Astrocyte of the spinal cord (primary cell): ENCODE measurements at regions not wholly inside any gene's neighbourhood (a gene's known extent, or its start where the extent isn't known, plus 50 kb on each side); places are given as distances from the start of the nearest gene placed in this dataset.

Source experiments
- DNase-seq: peaks from one replicate; pipeline ENCODE4 v3.0.0; 2011; ENCODE audit warnings: low read depth, low spot score
- H3K4me3 ChIP-seq: 2 replicates; pipeline ENCODE4 v1.5.1; 2011; ENCODE audit warnings: low read depth, mild to moderate bottlenecking, low read length, moderate library complexity
- CTCF ChIP-seq: IDR thresholded peaks from 2 replicates; pipeline ENCODE4 v1.5.1; 2012; ENCODE audit warnings: low read depth, mild to moderate bottlenecking, low read length, inconsistent platforms
- in situ Hi-C: cut with HindIII; loops from 2 replicates; pipeline ENCODE4 v1.10.0; 2017; ENCODE audit warnings: low sequenced_read_pairs

GRCh38 chr1:79652426-79652825, 645.9 kb upstream of the ADGRL4 start:
- H3K4me3 ChIP-seq: no peak overlapping the region
- in situ Hi-C loops: no loop called here
- TF ChIP-seq CTCF: no peak
- no peak for DNase-seq

GRCh38 chr1:79648126-79648525, 641.6 kb upstream of the ADGRL4 start:
- TF ChIP-seq CTCF: no peak
- in situ Hi-C loops: no loop called here
- no peak overlapping the region for H3K4me3 ChIP-seq
- DNase-seq: no peak

GRCh38 chr1:79646880-79647279, 640.4 kb upstream of the ADGRL4 start:
- no peak for TF ChIP-seq CTCF
- in situ Hi-C loops: no loop called here
- DNase-seq: no peak
- no peak overlapping the region for H3K4me3 ChIP-seq

- no peak overlapping the region for H3K4me3 ChIP-seq
- no peak for TF ChIP-seq CTCF
- in situ Hi-C loops: no loop called here
- no peak for DNase-seq
These were observed 631.9 kb upstream of the ADGRL4 start for GRCh38 chr1:79638382-79638781.

GRCh38 chr1:79633456-79633855, 626.9 kb upstream of the ADGRL4 start:
- H3K4me3 ChIP-seq: no peak overlapping the region
- in situ Hi-C loops: no loop called here
- TF ChIP-seq CTCF: no peak
- peak; percentile 75 for DNase-seq

- in situ Hi-C loops: no loop called here
- no peak for TF ChIP-seq CTCF
- DNase-seq: no peak
- no peak overlapping the region for H3K4me3 ChIP-seq
These were observed 622.9 kb upstream of the ADGRL4 start for GRCh38 chr1:79629414-79629813.

GRCh38 chr1:79617777-79618176, 611.2 kb upstream of the ADGRL4 start:
- in situ Hi-C loops: no loop called here
- TF ChIP-seq CTCF: peak; percentile 32
- H3K4me3 ChIP-seq: no peak overlapping the region
- DNase-seq: no peak
